Activated CD8-positive, alpha-beta memory T cell treated with anti-CD3 and anti-CD28 coated beads for 36 hours (primary cell): ENCODE measurements at regions not wholly inside any gene's neighbourhood (a gene's known extent, or its start where the extent isn't known, plus 50 kb on each side); places are given as distances from the start of the nearest gene placed in this dataset.

Source experiments
- CTCF ChIA-PET: fragments of 350-600 bp; sonication (Branson Sonifier 250); formaldehyde crosslinking; loops from one replicate; lab custom pipeline; 2021; ENCODE audit warnings: antibody characterized with exemption; lab: Charles Lee
- POLR2A ChIA-PET: fragments of 350-600 bp; sonication (Branson Sonifier 250); formaldehyde crosslinking; loops from one replicate; lab custom pipeline; 2021; ENCODE audit warnings: antibody characterized with exemption; lab: Charles Lee

GRCh38 chr3:144638009-144638408 lies 666.4 kb downstream of the DIPK2A start:
- CTCF ChIA-PET = no interaction called here
- POLR2A ChIA-PET = no interaction called here

DNA sequence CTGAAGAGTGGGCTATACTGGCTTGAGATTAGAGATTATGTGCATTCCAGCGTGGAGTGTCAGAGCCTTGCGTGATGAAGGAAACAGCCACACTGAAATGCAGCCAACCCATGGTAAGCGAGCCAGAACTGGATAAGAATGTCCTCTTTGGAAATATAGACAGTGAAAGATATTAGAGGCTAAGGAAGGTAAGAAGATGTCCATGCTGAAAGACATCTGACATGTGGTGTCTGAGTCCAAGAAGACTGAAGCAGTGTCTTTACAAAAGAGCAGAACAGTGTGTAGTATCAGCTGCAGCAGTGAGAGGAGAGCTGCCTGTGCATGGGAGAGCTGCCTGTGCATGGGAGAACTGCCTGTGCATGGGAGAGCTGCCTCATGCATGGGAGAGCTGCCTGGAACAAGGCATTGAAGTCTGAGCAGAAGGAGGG lies 672.2 kb downstream of the DIPK2A start:
- ChIA-PET CTCF (no interaction called here), POLR2A (no interaction called here)

DNA sequence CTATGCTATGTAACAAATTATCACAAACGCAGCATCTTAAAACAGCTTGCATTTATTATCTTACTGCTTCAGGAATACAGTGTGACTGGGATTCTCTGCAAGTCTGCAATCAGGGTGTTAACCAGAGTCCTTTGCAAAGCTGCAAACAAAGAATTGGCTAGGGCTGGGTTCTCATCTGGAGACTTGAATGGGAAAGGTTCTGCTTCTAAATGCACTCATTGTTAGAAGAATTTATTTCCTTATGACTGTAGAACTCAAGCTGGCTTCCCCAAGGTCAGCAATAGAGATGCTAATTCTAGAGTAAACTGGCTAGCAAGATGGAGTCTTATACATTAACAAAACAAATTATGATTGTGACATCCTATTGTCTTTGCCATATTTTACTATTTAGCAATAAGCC lies 673.7 kb downstream of the DIPK2A start:
- CTCF ChIA-PET = no interaction called here
- POLR2A ChIA-PET = no interaction called here

GRCh38 chr3:144650380-144650779 lies 678.8 kb downstream of the DIPK2A start:
- CTCF ChIA-PET = no interaction called here
- POLR2A ChIA-PET = no interaction called here

DNA sequence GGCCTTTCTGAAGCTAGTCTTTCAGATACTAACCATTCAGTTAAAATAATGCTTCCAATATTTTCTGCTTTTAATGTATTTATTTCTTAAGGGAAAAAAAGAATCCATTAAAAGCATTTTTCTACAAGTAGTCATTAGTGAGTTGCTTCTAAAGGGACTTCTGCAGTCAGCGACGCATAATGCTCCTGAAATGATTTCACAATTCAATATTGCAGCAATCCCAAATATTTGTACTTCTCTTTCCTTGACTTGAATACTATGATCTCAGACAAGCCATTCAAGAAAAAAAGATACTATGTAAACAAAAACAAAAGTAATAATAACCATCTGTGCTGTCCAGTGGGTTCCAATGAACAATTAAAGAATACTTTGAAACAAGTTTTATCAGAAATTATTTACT lies 681.0 kb downstream of the DIPK2A start:
- ChIA-PET CTCF (no interaction called here), POLR2A (no interaction called here)

- POLR2A ChIA-PET = no interaction called here
Observed at GRCh38 chr3:144655423-144655822, 683.8 kb downstream of the DIPK2A start.

GRCh38 chr3:144660186-144660585 lies 688.6 kb downstream of the DIPK2A start:
- CTCF ChIA-PET = interaction anchor here (0.6 kb wide), 1 partner anchor 101 kb away, joined by 3 read pairs; no protein-coding TSS in a partner anchor
- POLR2A ChIA-PET = no interaction called here

More at GRCh38 chr3:144655423-144655822, 683.8 kb downstream of the DIPK2A start:
- CTCF ChIA-PET = no interaction called here

DNA sequence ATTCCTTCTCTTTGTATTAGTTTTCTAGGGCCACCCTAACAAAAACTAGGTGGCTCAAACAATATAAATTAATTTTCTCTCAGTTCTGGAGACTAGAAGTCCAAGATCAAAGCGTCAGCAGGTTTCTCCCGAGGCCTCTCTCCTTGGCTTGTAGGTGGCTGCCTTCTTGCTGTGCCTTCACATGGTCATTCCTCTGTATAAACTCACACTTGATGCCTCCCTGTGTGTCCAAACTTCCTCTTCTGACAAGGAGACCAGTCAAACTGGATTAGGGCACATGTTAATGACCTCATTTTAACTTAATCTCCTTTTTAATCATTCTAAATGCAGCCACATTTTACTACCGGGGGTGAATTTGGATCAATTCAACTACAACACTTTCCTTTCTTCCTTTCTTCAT lies 691.1 kb downstream of the DIPK2A start:
- CTCF ChIA-PET = no interaction called here
- POLR2A ChIA-PET = no interaction called here

- CTCF ChIA-PET = no interaction called here
- POLR2A ChIA-PET = no interaction called here
Observed at GRCh38 chr3:144663456-144664436, 692.1 kb downstream of the DIPK2A start.

- POLR2A ChIA-PET = no interaction called here
- CTCF ChIA-PET = no interaction called here
Observed at GRCh38 chr3:144665567-144666053, 694.0 kb downstream of the DIPK2A start.

GRCh38 chr3:144670571-144670970 lies 698.9 kb downstream of the DIPK2A start:
- ChIA-PET POLR2A (no interaction called here), CTCF (no interaction called here)

- ChIA-PET CTCF (no interaction called here), POLR2A (no interaction called here)
Observed at GRCh38 chr3:144677103-144677502, 705.5 kb downstream of the DIPK2A start.

GRCh38 chr3:144683065-144683464 lies 711.4 kb downstream of the DIPK2A start:
- CTCF ChIA-PET = no interaction called here
- POLR2A ChIA-PET = no interaction called here

- POLR2A ChIA-PET = no interaction called here
Observed at GRCh38 chr3:144687862-144688261, 716.2 kb downstream of the DIPK2A start.

DNA sequence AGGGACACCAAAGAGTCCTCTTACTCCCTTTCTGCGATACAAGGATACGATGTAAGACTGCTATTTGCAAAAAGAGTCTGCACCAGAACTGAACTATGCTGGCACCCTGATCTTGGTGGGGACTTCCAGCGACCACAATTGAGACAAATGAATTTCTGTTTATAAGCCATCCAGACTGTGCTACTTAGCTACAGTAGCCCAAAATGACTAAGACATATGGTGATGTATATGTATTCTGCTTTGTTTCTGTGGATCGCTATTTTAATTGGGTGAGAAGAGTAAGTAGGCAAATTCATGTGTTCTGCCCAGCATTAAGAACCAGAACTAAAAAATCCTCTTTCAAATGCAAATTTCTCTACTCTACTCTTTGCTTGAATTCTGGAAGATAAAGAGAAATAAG lies 720.9 kb downstream of the DIPK2A start:
- ChIA-PET POLR2A (no interaction called here), CTCF (no interaction called here)

More at GRCh38 chr3:144687862-144688261, 716.2 kb downstream of the DIPK2A start:
- CTCF ChIA-PET = interaction anchor here (0.6 kb wide), 1 partner anchor 545 kb away, joined by 3 read pairs; no protein-coding TSS in a partner anchor

GRCh38 chr3:144708437-144708836 lies 736.8 kb downstream of the DIPK2A start:
- ChIA-PET CTCF (no interaction called here), POLR2A (no interaction called here)

DNA sequence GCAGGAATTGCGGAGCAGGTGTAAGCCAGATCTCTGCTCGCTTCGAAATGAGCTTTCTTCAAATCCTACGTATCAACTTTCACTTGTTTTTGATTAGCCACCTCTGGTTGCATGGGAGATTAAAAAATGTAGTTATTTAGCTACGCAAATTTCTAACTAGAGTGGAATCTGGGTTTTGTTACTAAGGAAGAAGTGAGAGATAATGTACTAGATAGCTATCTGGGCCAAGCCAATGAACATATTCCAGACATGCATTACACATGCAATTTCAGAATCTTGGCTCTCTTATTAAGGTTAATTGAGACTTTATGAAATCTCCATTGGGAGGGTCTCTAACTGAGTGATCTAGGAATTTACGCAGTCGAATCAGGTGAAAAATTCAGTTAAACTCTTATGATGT lies 765.7 kb downstream of the DIPK2A start:
- POLR2A ChIA-PET = no interaction called here
- CTCF ChIA-PET = no interaction called here

DNA sequence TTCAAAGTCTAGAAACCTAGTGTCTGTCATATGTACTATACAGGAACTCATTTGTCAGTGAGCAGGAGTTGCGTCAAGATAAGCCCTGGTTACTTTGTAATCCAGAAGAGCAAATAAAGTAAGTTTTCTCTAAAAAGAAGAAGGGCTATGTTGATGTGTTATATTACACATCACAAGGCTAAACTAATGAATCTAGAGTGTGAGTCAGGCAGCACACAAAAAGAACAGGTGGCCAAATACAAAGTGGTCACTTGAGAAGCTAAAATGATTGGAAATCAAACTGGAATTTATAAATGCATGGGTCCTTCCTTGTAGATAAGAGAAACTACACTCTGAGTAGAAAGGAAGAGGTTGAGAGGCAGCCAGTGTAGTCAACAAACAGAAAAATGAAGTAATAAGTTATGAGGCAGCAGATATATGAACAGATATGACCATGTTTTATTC lies 771.6 kb downstream of the DIPK2A start:
- CTCF ChIA-PET = no interaction called here
- POLR2A ChIA-PET = no interaction called here

GRCh38 chr3:144744473-144744872 lies 772.9 kb downstream of the DIPK2A start:
- ChIA-PET POLR2A (no interaction called here), CTCF (no interaction called here)

GRCh38 chr3:144746631-144747030 lies 775.0 kb downstream of the DIPK2A start:
- POLR2A ChIA-PET = no interaction called here
- CTCF ChIA-PET = no interaction called here
